B cell (primary cell): ENCODE measurements at regions not wholly inside any gene's neighbourhood (a gene's known extent, or its start where the extent isn't known, plus 50 kb on each side); places are given as distances from the start of the nearest gene placed in this dataset.

Experiments used
- EZH2 ChIP-seq: IDR thresholded peaks from 2 replicates; pipeline ENCODE4 v1.6.1; 2012; ENCODE audit warnings: borderline replicate concordance, low read depth, mild to moderate bottlenecking, moderate library complexity, low read length; ENCODE audit not compliant: insufficient read depth, poor library complexity, severe bottlenecking
- TF ChIP-seq, protein P1 (sequence below): fragments of 200-600 bp; IDR thresholded peaks from one replicate; pipeline ENCODE4 v1.8.0; 2022; ENCODE audit warnings: antibody characterized with exemption, mild to moderate bottlenecking

DNA sequence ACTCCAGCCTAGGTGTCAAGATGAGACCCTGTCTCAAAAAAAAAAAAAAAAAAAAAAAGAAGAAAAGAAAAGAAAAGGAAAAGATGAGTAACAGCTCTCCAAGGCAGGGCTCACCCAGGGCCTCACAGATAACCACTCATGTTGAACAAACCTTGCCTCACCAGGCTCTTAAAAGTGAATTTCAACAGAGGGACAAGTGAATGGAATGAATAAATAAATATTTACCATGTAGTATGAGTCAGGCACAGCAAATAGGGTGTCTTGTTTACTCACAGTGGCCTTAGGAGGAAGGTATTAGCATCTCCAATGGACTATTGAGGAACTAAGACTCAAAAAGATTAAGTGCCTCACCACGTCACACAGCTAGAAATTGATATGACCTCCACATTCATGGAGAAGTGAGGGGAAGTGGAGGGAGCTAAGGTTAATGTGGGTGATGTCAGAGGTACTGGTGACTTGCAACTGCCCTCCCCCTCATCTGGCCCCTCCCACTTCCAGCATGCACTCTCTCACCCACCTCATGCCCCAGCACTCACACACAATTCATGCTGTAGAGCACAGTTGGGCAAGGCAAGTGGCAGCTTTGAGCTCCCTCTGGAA lies 255.5 kb downstream of the UACA start:
- TF ChIP-seq, protein P1, sequence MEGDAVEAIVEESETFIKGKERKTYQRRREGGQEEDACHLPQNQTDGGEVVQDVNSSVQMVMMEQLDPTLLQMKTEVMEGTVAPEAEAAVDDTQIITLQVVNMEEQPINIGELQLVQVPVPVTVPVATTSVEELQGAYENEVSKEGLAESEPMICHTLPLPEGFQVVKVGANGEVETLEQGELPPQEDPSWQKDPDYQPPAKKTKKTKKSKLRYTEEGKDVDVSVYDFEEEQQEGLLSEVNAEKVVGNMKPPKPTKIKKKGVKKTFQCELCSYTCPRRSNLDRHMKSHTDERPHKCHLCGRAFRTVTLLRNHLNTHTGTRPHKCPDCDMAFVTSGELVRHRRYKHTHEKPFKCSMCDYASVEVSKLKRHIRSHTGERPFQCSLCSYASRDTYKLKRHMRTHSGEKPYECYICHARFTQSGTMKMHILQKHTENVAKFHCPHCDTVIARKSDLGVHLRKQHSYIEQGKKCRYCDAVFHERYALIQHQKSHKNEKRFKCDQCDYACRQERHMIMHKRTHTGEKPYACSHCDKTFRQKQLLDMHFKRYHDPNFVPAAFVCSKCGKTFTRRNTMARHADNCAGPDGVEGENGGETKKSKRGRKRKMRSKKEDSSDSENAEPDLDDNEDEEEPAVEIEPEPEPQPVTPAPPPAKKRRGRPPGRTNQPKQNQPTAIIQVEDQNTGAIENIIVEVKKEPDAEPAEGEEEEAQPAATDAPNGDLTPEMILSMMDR = no peak
- no peak for TF ChIP-seq EZH2
